ENCODE measurements at regions not wholly inside any gene's neighbourhood (a gene's known extent, or its start where the extent isn't known, plus 50 kb on each side); places are given as distances from the start of the nearest gene placed in this dataset.

DNA sequence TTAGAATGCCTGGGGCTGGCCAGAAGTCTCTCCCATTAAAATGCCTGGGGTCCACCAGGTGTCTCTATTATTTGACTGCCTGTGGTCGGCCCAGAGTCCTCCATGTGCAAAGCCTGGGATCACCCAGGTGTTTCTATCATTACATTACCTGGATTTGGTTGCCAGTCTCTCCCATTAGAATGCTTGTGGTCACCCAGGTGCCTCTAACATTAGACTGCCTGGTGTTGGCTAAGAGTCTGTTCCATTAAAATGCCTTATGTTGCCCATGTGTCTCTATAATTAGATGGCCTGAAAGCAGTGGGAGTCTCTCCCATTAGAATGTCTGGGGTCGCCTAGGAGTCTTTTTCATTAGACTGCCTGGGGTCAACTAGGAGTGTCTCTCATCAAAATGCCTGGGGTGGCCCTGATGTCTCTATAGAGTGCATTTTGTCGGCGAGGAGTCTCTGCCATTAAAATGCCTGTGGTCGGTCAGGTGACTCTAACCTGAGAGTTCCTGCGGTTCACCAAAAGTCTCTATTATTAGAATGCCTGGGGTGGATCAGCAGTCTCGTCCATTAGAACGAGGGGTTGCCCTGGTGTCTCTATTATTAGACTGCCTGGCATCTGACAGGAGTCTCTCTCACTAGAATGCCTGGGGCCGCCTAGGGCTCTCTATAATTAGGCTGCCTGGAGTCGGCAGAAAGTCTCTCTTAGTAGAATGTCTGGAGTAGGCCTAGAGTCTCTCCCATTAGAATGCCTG, 1540.5 kb downstream of the UQCRFS1 start:
- Histone ChIP-seq H3K23me2 (ENCODE audit: insufficient read length, low read depth, low read length, poor library complexity, severe bottlenecking) (no peaks in the 10 kb centered on the region), H3K27ac (ENCODE audit: insufficient read length, low read depth, low read length) (no peak overlapping the region), H3T11ph (ENCODE audit: low read length) (no peak overlapping the region), H2AFZ (ENCODE audit: low read length) (no peak overlapping the region), H2BK12ac (ENCODE audit: insufficient read length, low read depth, low read length) (no peak overlapping the region), H3K56ac (ENCODE audit: insufficient read length, low read depth, low read length) (no peak overlapping the region), H3K23ac (ENCODE audit: insufficient read length, low read depth, low read length) (no peak overlapping the region), H3K79me2 (ENCODE audit: insufficient read depth, low read length) (no peaks in the 10 kb centered on the region), H3K79me1 (ENCODE audit: insufficient read depth, low read depth, low read length, poor library complexity, severe bottlenecking) (no peaks in the 10 kb centered on the region), H2BK15ac (ENCODE audit: low read depth, low read length) (no peak overlapping the region), H3K4me2 (ENCODE audit: insufficient read depth, insufficient read length, low read length) (no peak overlapping the region), H3K9me3 (ENCODE audit: control insufficient read depth, low read depth, low read length) (peaks cover 83% of the 10 kb centered on the region), H4K20me1 (ENCODE audit: control insufficient read depth, insufficient read depth, insufficient read length) (no peaks in the 10 kb centered on the region), H3K4me1 (ENCODE audit: insufficient read depth, low read length) (no peaks in the 10 kb centered on the region), H2BK5ac (ENCODE audit: insufficient read length, low read length) (no peak overlapping the region), H2AK5ac (ENCODE audit: insufficient read length, low read length) (no peak overlapping the region), H3K27me3 (ENCODE audit: insufficient read depth, low read length) (no peaks in the 10 kb centered on the region), H3K18ac (ENCODE audit: insufficient read length, low read depth, low read length) (no peak overlapping the region), H2BK20ac (ENCODE audit: low read depth, low read length, poor library complexity, severe bottlenecking) (no peak overlapping the region), H4K91ac (ENCODE audit: insufficient read length, low read depth, low read length) (no peak overlapping the region), H3K14ac (ENCODE audit: insufficient read depth, low read length) (no peak overlapping the region), H4K5ac (ENCODE audit: insufficient read length, low read depth, low read length) (no peak overlapping the region), H4K8ac (replicated peaks; ENCODE audit: insufficient read length, low read depth, low read length) (no peak overlapping the region), H3K9ac (ENCODE audit: extremely low read depth, insufficient read length, low read length) (no peak overlapping the region), H2BK120ac (ENCODE audit: low read depth, low read length, poor library complexity, severe bottlenecking) (no peak overlapping the region), H3K4ac (ENCODE audit: low read depth, low read length) (no peak overlapping the region)
- peaks cover 8 to 24% (median 20%) of the 10 kb centered on the region in 3 experiments; a peak in 6 of 7 replicates for H3K36me3 Mint-ChIP-seq (ENCODE audit: insufficient read depth in 1 of 3, low read depth in 3 of 3)
- TF ChIP-seq, protein P1, sequence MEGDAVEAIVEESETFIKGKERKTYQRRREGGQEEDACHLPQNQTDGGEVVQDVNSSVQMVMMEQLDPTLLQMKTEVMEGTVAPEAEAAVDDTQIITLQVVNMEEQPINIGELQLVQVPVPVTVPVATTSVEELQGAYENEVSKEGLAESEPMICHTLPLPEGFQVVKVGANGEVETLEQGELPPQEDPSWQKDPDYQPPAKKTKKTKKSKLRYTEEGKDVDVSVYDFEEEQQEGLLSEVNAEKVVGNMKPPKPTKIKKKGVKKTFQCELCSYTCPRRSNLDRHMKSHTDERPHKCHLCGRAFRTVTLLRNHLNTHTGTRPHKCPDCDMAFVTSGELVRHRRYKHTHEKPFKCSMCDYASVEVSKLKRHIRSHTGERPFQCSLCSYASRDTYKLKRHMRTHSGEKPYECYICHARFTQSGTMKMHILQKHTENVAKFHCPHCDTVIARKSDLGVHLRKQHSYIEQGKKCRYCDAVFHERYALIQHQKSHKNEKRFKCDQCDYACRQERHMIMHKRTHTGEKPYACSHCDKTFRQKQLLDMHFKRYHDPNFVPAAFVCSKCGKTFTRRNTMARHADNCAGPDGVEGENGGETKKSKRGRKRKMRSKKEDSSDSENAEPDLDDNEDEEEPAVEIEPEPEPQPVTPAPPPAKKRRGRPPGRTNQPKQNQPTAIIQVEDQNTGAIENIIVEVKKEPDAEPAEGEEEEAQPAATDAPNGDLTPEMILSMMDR (conservative IDR thresholded peaks at IDR 0.05) = no peak
- peaks cover 94 to 95% of the 10 kb centered on the region in 2 experiments for H3K9me3 Mint-ChIP-seq
- H3K27me3 Mint-ChIP-seq (ENCODE audit: low read depth) = peaks cover 7% of the 10 kb centered on the region
- H3K4me1 Mint-ChIP-seq = no peaks in the 10 kb centered on the region
- WGBS (ENCODE audit: extremely low coverage, insufficient read length, low lambda C conversion rate) = no CpG with 5 or more reads among the region's 10 CpGs
- H3K4me3 Mint-ChIP-seq = no peak overlapping the region
- no peak for DNase-seq
- no peak overlapping the region for H3K27ac Mint-ChIP-seq
